Astrocyte (in vitro differentiated cells and primary cell): ENCODE measurements at regions not wholly inside any gene's neighbourhood (a gene's known extent, or its start where the extent isn't known, plus 50 kb on each side); places are given as distances from the start of the nearest gene placed in this dataset.

Experiments
- DNase-seq: peaks from one replicate; pipeline ENCODE4 v3.0.0-alpha.2; 2010; ENCODE audit warnings: low read depth
- FAIRE-seq: peaks from 2 replicates; lab custom pipeline; 2011; peaks lifted over from hg19 to GRCh38; lab: Jason Lieb, UNC
- H2AFZ ChIP-seq: 2 replicates; pipeline ENCODE4 v1.6.0; 2012; ENCODE audit warnings: low read depth, low read length, inconsistent platforms
- H3K27ac ChIP-seq: 2 replicates; pipeline ENCODE4 v1.5.1; 2011; ENCODE audit warnings: low read depth, low read length, inconsistent platforms
- H3K27me3 ChIP-seq: 2 replicates; pipeline ENCODE4 v1.6.0; 2011; ENCODE audit warnings: low read length, inconsistent platforms; ENCODE audit not compliant: insufficient read depth
- H3K36me3 ChIP-seq: 2 replicates; pipeline ENCODE4 v1.5.1; 2011; ENCODE audit warnings: low read length, inconsistent platforms; ENCODE audit not compliant: insufficient read depth
- H3K4me1 ChIP-seq: 2 replicates; pipeline ENCODE4 v1.5.1; 2011; ENCODE audit warnings: low read length, inconsistent platforms; ENCODE audit not compliant: insufficient read depth
- H3K4me2 ChIP-seq: 2 replicates; pipeline ENCODE4 v1.6.0; 2012; ENCODE audit warnings: low read length, inconsistent platforms
- H3K4me3 ChIP-seq: 2 replicates; pipeline ENCODE4 v1.5.1; 2011; ENCODE audit warnings: low read depth, mild to moderate bottlenecking, low read length, inconsistent platforms; ENCODE audit not compliant: insufficient read depth
- H3K79me2 ChIP-seq: 2 replicates; pipeline ENCODE4 v1.6.0; 2012; ENCODE audit warnings: mild to moderate bottlenecking, low read length, inconsistent platforms; ENCODE audit not compliant: insufficient read depth
- H3K9ac ChIP-seq: 2 replicates; pipeline ENCODE4 v1.6.0; 2012; ENCODE audit warnings: mild to moderate bottlenecking, low read length, inconsistent platforms
- H3K9me3 ChIP-seq: 2 replicates; pipeline ENCODE4 v1.5.1; 2012; ENCODE audit warnings: low read depth, mild to moderate bottlenecking, low read length, inconsistent platforms; ENCODE audit not compliant: insufficient read depth
- H4K20me1 ChIP-seq: 2 replicates; pipeline ENCODE4 v1.6.0; 2012; ENCODE audit warnings: low read length, inconsistent platforms; ENCODE audit not compliant: insufficient read depth
- H3K27ac Mint-ChIP-seq: one replicate; pipeline ENCODE4 v1.8.0; 2021; ENCODE audit warnings: mild to moderate bottlenecking, mixed read lengths; ENCODE audit not compliant: unreplicated experiment
- H3K27me3 Mint-ChIP-seq: one replicate; pipeline ENCODE4 v1.8.0; 2021; ENCODE audit warnings: low read depth, mixed read lengths; ENCODE audit not compliant: unreplicated experiment
- H3K36me3 Mint-ChIP-seq: one replicate; pipeline ENCODE4 v1.8.0; 2021; ENCODE audit warnings: low read depth, mixed read lengths; ENCODE audit not compliant: unreplicated experiment
- H3K4me1 Mint-ChIP-seq: one replicate; pipeline ENCODE4 v1.8.0; 2021; ENCODE audit warnings: low read depth, mixed read lengths; ENCODE audit not compliant: unreplicated experiment
- H3K4me3 Mint-ChIP-seq: one replicate; pipeline ENCODE4 v1.8.0; 2021; ENCODE audit warnings: mild to moderate bottlenecking, moderate library complexity, mixed read lengths; ENCODE audit not compliant: unreplicated experiment
- H3K9me3 Mint-ChIP-seq: one replicate; pipeline ENCODE4 v1.8.0; 2021; ENCODE audit warnings: mild to moderate bottlenecking, mixed read lengths; ENCODE audit not compliant: unreplicated experiment
- CTCF ChIP-seq: IDR thresholded peaks from 2 replicates; pipeline ENCODE4 v1.5.1; 2011; ENCODE audit warnings: low read depth, mild to moderate bottlenecking, inconsistent platforms, low read length, moderate library complexity; ENCODE audit not compliant: insufficient read depth
- EZH2 ChIP-seq: IDR thresholded peaks from 2 replicates; pipeline ENCODE4 v1.6.1; 2012; ENCODE audit warnings: mild to moderate bottlenecking, low read length, inconsistent platforms; ENCODE audit not compliant: insufficient read depth

DNA sequence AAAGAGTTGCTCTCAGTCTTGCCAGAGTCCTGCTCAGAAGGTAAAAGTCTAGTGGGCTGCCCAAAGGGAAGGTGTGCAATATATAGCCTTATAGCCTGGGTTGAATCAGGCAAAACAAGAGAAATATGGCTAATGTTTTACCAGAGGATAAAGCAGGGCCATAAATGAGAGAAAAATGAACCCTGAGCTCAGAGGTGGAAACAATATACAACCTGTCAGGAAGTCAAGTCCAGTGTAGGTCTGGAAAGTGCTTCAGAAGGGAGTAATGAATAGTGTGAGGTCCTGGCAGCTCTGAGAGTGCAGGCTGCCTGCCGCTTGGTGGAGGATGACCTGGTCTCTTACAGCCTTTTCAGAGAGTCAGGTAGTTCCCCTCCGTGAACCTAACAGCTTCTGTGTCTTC lies 177.8 kb upstream of the TNC start:
- Mint-ChIP-seq H3K27me3 (no peaks in the 10 kb centered on the region), H3K36me3 (no peaks in the 10 kb centered on the region), H3K9me3 (peaks cover 3% of the 10 kb centered on the region), H3K4me3 (no peak overlapping the region), H3K27ac (no peak overlapping the region), H3K4me1 (peaks cover 39% of the 10 kb centered on the region)
- H3K4me1 ChIP-seq, result peaks cover 20% of the 10 kb centered on the region
- H3K27ac ChIP-seq, result no peak overlapping the region
- no peaks in the 10 kb centered on the region for H4K20me1 ChIP-seq
- no peak overlapping the region for H2AFZ ChIP-seq
- no peaks in the 10 kb centered on the region for H3K36me3 ChIP-seq
- H3K4me3 ChIP-seq, result no peak overlapping the region
- H3K9me3 ChIP-seq, result no peaks in the 10 kb centered on the region
- no peak for TF ChIP-seq EZH2
- TF ChIP-seq CTCF, result no peak
- no peaks in the 10 kb centered on the region for H3K79me2 ChIP-seq
- FAIRE-seq (no peak), DNase-seq (no peak)
- no peak overlapping the region for H3K4me2 ChIP-seq
- H3K9ac ChIP-seq, result no peak overlapping the region
- H3K27me3 ChIP-seq, result no peaks in the 10 kb centered on the region

GRCh38 chr9:115296831-115297565 lies 179.0 kb upstream of the TNC start:
- no peak for TF ChIP-seq CTCF
- TF ChIP-seq EZH2, result no peak
- no peaks in the 10 kb centered on the region for H3K27me3 ChIP-seq
- peaks cover 3% of the 10 kb centered on the region for H3K9me3 Mint-ChIP-seq
- DNase-seq, result peak; percentile 44
- H3K4me1 ChIP-seq, result peaks cover 15% of the 10 kb centered on the region
- no peak overlapping the region for H3K27ac ChIP-seq
- no peaks in the 10 kb centered on the region for H3K9me3 ChIP-seq
- H3K79me2 ChIP-seq, result no peaks in the 10 kb centered on the region
- FAIRE-seq, result no peak
- H3K4me2 ChIP-seq, result no peak overlapping the region
- no peaks in the 10 kb centered on the region for H3K36me3 ChIP-seq
- peaks cover 36% of the 10 kb centered on the region for H3K4me1 Mint-ChIP-seq
- H4K20me1 ChIP-seq, result no peaks in the 10 kb centered on the region
- peak overlapping the region; percentile 36 for H3K27ac Mint-ChIP-seq
- no peaks in the 10 kb centered on the region for H3K36me3 Mint-ChIP-seq
- no peak overlapping the region for H3K4me3 ChIP-seq
- no peak overlapping the region for H2AFZ ChIP-seq
- no peaks in the 10 kb centered on the region for H3K27me3 Mint-ChIP-seq
- no peak overlapping the region for H3K9ac ChIP-seq
- no peak overlapping the region for H3K4me3 Mint-ChIP-seq

GRCh38 chr9:115300116-115300515 lies 182.2 kb upstream of the TNC start:
- H3K27ac Mint-ChIP-seq, result no peak overlapping the region
- Histone ChIP-seq H3K4me3 (no peak overlapping the region), H2AFZ (no peak overlapping the region), H3K9ac (no peak overlapping the region), H3K27me3 (no peaks in the 10 kb centered on the region), H3K27ac (no peak overlapping the region), H3K4me1 (peaks cover 3% of the 10 kb centered on the region), H3K79me2 (no peaks in the 10 kb centered on the region), H4K20me1 (no peaks in the 10 kb centered on the region), H3K9me3 (no peaks in the 10 kb centered on the region), H3K36me3 (no peaks in the 10 kb centered on the region), H3K4me2 (no peak overlapping the region)
- FAIRE-seq (no peak), DNase-seq (no peak)
- no peaks in the 10 kb centered on the region for H3K27me3 Mint-ChIP-seq
- no peaks in the 10 kb centered on the region for H3K36me3 Mint-ChIP-seq
- TF ChIP-seq CTCF (no peak), EZH2 (no peak)
- no peak overlapping the region for H3K4me3 Mint-ChIP-seq
- peaks cover 16% of the 10 kb centered on the region for H3K4me1 Mint-ChIP-seq
- peaks cover 3% of the 10 kb centered on the region for H3K9me3 Mint-ChIP-seq
